ENCODE measurements at regions not wholly inside any gene's neighbourhood (a gene's known extent, or its start where the extent isn't known, plus 50 kb on each side); places are given as distances from the start of the nearest gene placed in this dataset.

GRCh38 chr17:45679426-45679825, 104.7 kb upstream of the CRHR1 start:
- H3K36me3 Mint-ChIP-seq = no peaks in the 10 kb centered on the region
- no peak for ATAC-seq

GRCh38 chr17:45680360-45680759, 103.8 kb upstream of the CRHR1 start:
- Mint-ChIP-seq H3K36me3 (no peaks in the 10 kb centered on the region), H3K4me1 (no peaks in the 10 kb centered on the region), H3K9me3 (no peaks in the 10 kb centered on the region), H3K4me3 (no peak overlapping the region), H3K27me3 (peaks cover 23% of the 10 kb centered on the region), H3K27ac (no peak overlapping the region)
- no peak for ATAC-seq

More at GRCh38 chr17:45679426-45679825, 104.7 kb upstream of the CRHR1 start:
- H3K9me3 Mint-ChIP-seq = no peaks in the 10 kb centered on the region
- no peaks in the 10 kb centered on the region for H3K4me1 Mint-ChIP-seq
- peaks cover 31% of the 10 kb centered on the region for H3K27me3 Mint-ChIP-seq
- no peak overlapping the region for H3K27ac Mint-ChIP-seq
- H3K4me3 Mint-ChIP-seq = no peak overlapping the region

- no peaks in the 10 kb centered on the region for H3K36me3 Mint-ChIP-seq
- no peaks in the 10 kb centered on the region for H3K4me1 Mint-ChIP-seq
- peaks cover 23% of the 10 kb centered on the region for H3K27me3 Mint-ChIP-seq
- no peaks in the 10 kb centered on the region for H3K9me3 Mint-ChIP-seq
- ATAC-seq = no peak
- no peak overlapping the region for H3K27ac Mint-ChIP-seq
- H3K4me3 Mint-ChIP-seq = no peak overlapping the region
Measured at GRCh38 chr17:45681706-45682105, 102.4 kb upstream of the CRHR1 start.

GRCh38 chr17:45686250-45686649, 97.9 kb upstream of the CRHR1 start:
- ATAC-seq = no peak
- Mint-ChIP-seq H3K27me3 (peaks cover 25% of the 10 kb centered on the region), H3K4me1 (no peaks in the 10 kb centered on the region), H3K4me3 (no peak overlapping the region), H3K27ac (no peak overlapping the region), H3K36me3 (no peaks in the 10 kb centered on the region), H3K9me3 (no peaks in the 10 kb centered on the region)

GRCh38 chr17:45687594-45687993, 96.5 kb upstream of the CRHR1 start:
- Mint-ChIP-seq H3K4me1 (no peaks in the 10 kb centered on the region), H3K36me3 (no peaks in the 10 kb centered on the region), H3K27me3 (peaks cover 20% of the 10 kb centered on the region), H3K9me3 (no peaks in the 10 kb centered on the region), H3K27ac (no peak overlapping the region), H3K4me3 (no peak overlapping the region)
- ATAC-seq = no peak

GRCh38 chr17:45688353-45688752, 95.8 kb upstream of the CRHR1 start:
- ATAC-seq = no peak
- no peaks in the 10 kb centered on the region for H3K9me3 Mint-ChIP-seq
- no peaks in the 10 kb centered on the region for H3K36me3 Mint-ChIP-seq
- H3K27me3 Mint-ChIP-seq = peaks cover 20% of the 10 kb centered on the region
- H3K27ac Mint-ChIP-seq = no peak overlapping the region
- no peaks in the 10 kb centered on the region for H3K4me1 Mint-ChIP-seq
- H3K4me3 Mint-ChIP-seq = no peak overlapping the region

- H3K9me3 Mint-ChIP-seq = no peaks in the 10 kb centered on the region
- peaks cover 20% of the 10 kb centered on the region for H3K27me3 Mint-ChIP-seq
- ATAC-seq = peak; percentile 38
- H3K36me3 Mint-ChIP-seq = no peaks in the 10 kb centered on the region
- H3K4me3 Mint-ChIP-seq = no peak overlapping the region
- no peak overlapping the region for H3K27ac Mint-ChIP-seq
- no peaks in the 10 kb centered on the region for H3K4me1 Mint-ChIP-seq
Measured at GRCh38 chr17:45688820-45689219, 95.3 kb upstream of the CRHR1 start.

- H3K9me3 Mint-ChIP-seq = no peaks in the 10 kb centered on the region
- H3K4me1 Mint-ChIP-seq = no peaks in the 10 kb centered on the region
- H3K4me3 Mint-ChIP-seq = no peak overlapping the region
- no peak overlapping the region for H3K27ac Mint-ChIP-seq
- peaks cover 22% of the 10 kb centered on the region for H3K27me3 Mint-ChIP-seq
- ATAC-seq = no peak
- H3K36me3 Mint-ChIP-seq = no peaks in the 10 kb centered on the region
Measured at GRCh38 chr17:45689451-45689850, 94.7 kb upstream of the CRHR1 start.

- H3K4me3 Mint-ChIP-seq = no peak overlapping the region
- no peak for ATAC-seq
- no peak overlapping the region for H3K27ac Mint-ChIP-seq
- H3K9me3 Mint-ChIP-seq = no peaks in the 10 kb centered on the region
- H3K27me3 Mint-ChIP-seq = peaks cover 31% of the 10 kb centered on the region
- no peaks in the 10 kb centered on the region for H3K36me3 Mint-ChIP-seq
- H3K4me1 Mint-ChIP-seq = no peaks in the 10 kb centered on the region
Measured at GRCh38 chr17:45690625-45691275, 93.4 kb upstream of the CRHR1 start.

- Mint-ChIP-seq H3K27me3 (peaks cover 31% of the 10 kb centered on the region), H3K4me3 (no peak overlapping the region), H3K9me3 (no peaks in the 10 kb centered on the region), H3K27ac (no peak overlapping the region), H3K36me3 (no peaks in the 10 kb centered on the region), H3K4me1 (no peaks in the 10 kb centered on the region)
- ATAC-seq = no peak
Measured at GRCh38 chr17:45692661-45693060, 91.5 kb upstream of the CRHR1 start.

- ATAC-seq = no peak
- H3K27ac Mint-ChIP-seq = no peak overlapping the region
- no peaks in the 10 kb centered on the region for H3K9me3 Mint-ChIP-seq
- no peaks in the 10 kb centered on the region for H3K36me3 Mint-ChIP-seq
- peaks cover 34% of the 10 kb centered on the region for H3K27me3 Mint-ChIP-seq
- H3K4me1 Mint-ChIP-seq = no peaks in the 10 kb centered on the region
- H3K4me3 Mint-ChIP-seq = no peak overlapping the region
Measured at GRCh38 chr17:45693792-45694191, 90.3 kb upstream of the CRHR1 start.

- H3K27ac Mint-ChIP-seq = no peak overlapping the region
Measured at GRCh38 chr17:45696442-45696841, 87.7 kb upstream of the CRHR1 start.

GRCh38 chr17:45697076-45697475, 87.0 kb upstream of the CRHR1 start:
- no peak overlapping the region for H3K4me3 Mint-ChIP-seq
- H3K9me3 Mint-ChIP-seq = no peaks in the 10 kb centered on the region
- H3K27me3 Mint-ChIP-seq = peaks cover 31% of the 10 kb centered on the region
- no peak for ATAC-seq
- H3K36me3 Mint-ChIP-seq = no peaks in the 10 kb centered on the region
- no peak overlapping the region for H3K27ac Mint-ChIP-seq
- no peaks in the 10 kb centered on the region for H3K4me1 Mint-ChIP-seq

More at GRCh38 chr17:45696442-45696841, 87.7 kb upstream of the CRHR1 start:
- no peak for ATAC-seq
- Mint-ChIP-seq H3K4me1 (no peaks in the 10 kb centered on the region), H3K4me3 (no peak overlapping the region), H3K36me3 (no peaks in the 10 kb centered on the region), H3K9me3 (no peaks in the 10 kb centered on the region), H3K27me3 (peaks cover 31% of the 10 kb centered on the region)

- Mint-ChIP-seq H3K36me3 (no peaks in the 10 kb centered on the region), H3K4me3 (no peak overlapping the region), H3K27ac (no peak overlapping the region), H3K27me3 (peaks cover 34% of the 10 kb centered on the region), H3K4me1 (no peaks in the 10 kb centered on the region), H3K9me3 (no peaks in the 10 kb centered on the region)
- ATAC-seq = no peak
Measured at GRCh38 chr17:45700171-45701090, 83.7 kb upstream of the CRHR1 start.

GRCh38 chr17:45702666-45703266, 81.4 kb upstream of the CRHR1 start:
- Mint-ChIP-seq H3K4me3 (no peak overlapping the region), H3K27me3 (peaks cover 56% of the 10 kb centered on the region), H3K4me1 (no peaks in the 10 kb centered on the region), H3K27ac (no peak overlapping the region), H3K36me3 (no peaks in the 10 kb centered on the region), H3K9me3 (peaks cover 3% of the 10 kb centered on the region)
- ATAC-seq = no peak
